GM12878 (cell line): ENCODE measurements at regions not wholly inside any gene's neighbourhood (a gene's known extent, or its start where the extent isn't known, plus 50 kb on each side); places are given as distances from the start of the nearest gene placed in this dataset.

Experiments used
- ATAC-seq: fragments of 200-7000 bp; cut with Tn5 transposase; 3 replicates; pipeline ENCODE4 v1.9.1; 2020; ENCODE audit warnings: mild to moderate bottlenecking, moderate library complexity
- BruUV-seq: library from RNA; stranded (reverse); fragments of 400-500 nt; replicated peaks from 2 replicates; lab custom pipeline; 2021; lab: Mats Ljungman, UMichigan
- CTCF ChIA-PET: fragments of 300-600 bp; sonication (Branson Sonifier 250); formaldehyde crosslinking; extraction: SDS; loops from one replicate; lab custom pipeline; 2021; ENCODE audit warnings: inconsistent platforms; lab: Yijun Ruan, JAX
- POLR2A ChIA-PET: fragments of 350-600 bp; formaldehyde crosslinking; extraction: SDS; loops from one replicate; lab custom pipeline; 2021; ENCODE audit warnings: inconsistent platforms; lab: Charles Lee
- RAD21 ChIA-PET: fragments of 300-600 bp; sonication (Branson Sonifier 250); formaldehyde crosslinking; loops from one replicate; lab custom pipeline; 2023; ENCODE audit warnings: antibody characterized with exemption; ENCODE audit not compliant: unreplicated experiment; lab: Charles Lee
- SMC1A ChIA-PET: fragments of 300-600 bp; sonication (Branson Sonifier 250); formaldehyde crosslinking; loops from one replicate; lab custom pipeline; 2023; ENCODE audit not compliant: unreplicated experiment, uncharacterized antibody; lab: Charles Lee
- DNase-seq: peaks from one replicate; pipeline ENCODE4 v3.0.0-alpha.2; 2011; ENCODE audit warnings: low read depth, low spot score
- FAIRE-seq: peaks from 3 replicates; lab custom pipeline; 2011; peaks lifted over from hg19 to GRCh38; lab: Jason Lieb, UNC
- H2AFZ ChIP-seq: 2 replicates; pipeline ENCODE4 v1.6.0; 2011; ENCODE audit warnings: low read depth, low read length, control low read depth; ENCODE audit not compliant: control insufficient read depth
- H3K27ac ChIP-seq: 2 replicates; pipeline ENCODE4 v1.5.1; 2011; ENCODE audit warnings: control low read depth; ENCODE audit not compliant: control insufficient read depth, insufficient read depth
- H3K27me3 ChIP-seq, 2 experiments: replicated peaks in 1 of 2; 2 replicates each; pipeline versions ENCODE4 v1.6.0 to v1.6.1; 2011; ENCODE audit warnings: low read length in 1 of 2; ENCODE audit not compliant: control insufficient read depth in 2 of 2, insufficient read depth in 2 of 2
- H3K36me3 ChIP-seq, 2 experiments: 2 replicates each; pipeline ENCODE4 v1.5.1; 2011; ENCODE audit warnings: low read length in 1 of 2; ENCODE audit not compliant: control insufficient read depth in 2 of 2, insufficient read depth in 2 of 2
- H3K4me1 ChIP-seq: 2 replicates; pipeline ENCODE4 v1.6.1; 2011; ENCODE audit warnings: mild to moderate bottlenecking, low read length, moderate library complexity, mixed read lengths; ENCODE audit not compliant: control insufficient read depth, insufficient read depth
- H3K4me2 ChIP-seq: 2 replicates; pipeline ENCODE4 v1.6.0; 2011; ENCODE audit warnings: control low read depth; ENCODE audit not compliant: control insufficient read depth, insufficient read depth
- H3K4me3 ChIP-seq: fragments of 200-600 bp; sonication (generic); 2 replicates; pipeline ENCODE4 v1.5.1; 2016
- H3K79me2 ChIP-seq: 2 replicates; pipeline ENCODE4 v1.6.0; 2011; ENCODE audit warnings: low read length; ENCODE audit not compliant: control insufficient read depth, insufficient read depth
- H3K9ac ChIP-seq: 2 replicates; pipeline ENCODE4 v1.8.0; 2011; ENCODE audit warnings: low read length, control low read depth, mixed read lengths; ENCODE audit not compliant: control insufficient read depth, insufficient read depth
- H3K9me3 ChIP-seq: replicated peaks from 3 replicates; pipeline ENCODE4 v1.5.1; 2011; ENCODE audit warnings: mild to moderate bottlenecking, low read length; ENCODE audit not compliant: control insufficient read depth, insufficient read depth
- H4K20me1 ChIP-seq: 2 replicates; pipeline ENCODE4 v1.6.0; 2011; ENCODE audit not compliant: control insufficient read depth, insufficient read depth
- ASH2L ChIP-seq: fragments of 300-600, 200-600 bp; sonication (generic); IDR thresholded peaks from 2 replicates; pipeline ENCODE4 v1.6.1; 2017; ENCODE audit warnings: low read depth, mild to moderate bottlenecking, borderline replicate concordance
- ATF2 ChIP-seq: IDR thresholded peaks from 2 replicates; pipeline ENCODE4 v1.6.1; 2012; ENCODE audit warnings: low read length, inconsistent platforms
- ATF7 ChIP-seq: fragments of 450-650 bp; IDR thresholded peaks from 2 replicates; pipeline ENCODE4 v1.6.1; 2016; ENCODE audit warnings: low read depth, mild to moderate bottlenecking
- ESRRA ChIP-seq: IDR thresholded peaks from 2 replicates; pipeline ENCODE4 v1.6.1; 2012; ENCODE audit warnings: mild to moderate bottlenecking, low read length, improper control_type of control experiment
- FOXM1 ChIP-seq: IDR thresholded peaks from 2 replicates; pipeline ENCODE4 v1.6.1; 2012; ENCODE audit warnings: low read depth, mild to moderate bottlenecking, inconsistent platforms, low read length, moderate library complexity
- HDGF ChIP-seq: fragments of 450-650 bp; IDR thresholded peaks from 2 replicates; pipeline ENCODE4 v1.6.1; 2016; ENCODE audit warnings: antibody characterized with exemption
- IKZF2 ChIP-seq, 2 experiments: fragments of 450-650 bp; IDR thresholded peaks; 2 replicates each; pipeline ENCODE4 v1.6.1; 2017; ENCODE audit warnings: mild to moderate bottlenecking in 2 of 2, moderate library complexity in 2 of 2
- MEF2A ChIP-seq: IDR thresholded peaks from 2 replicates; pipeline ENCODE4 v1.6.1; 2011; ENCODE audit warnings: low read depth, mild to moderate bottlenecking, low read length, moderate library complexity; ENCODE audit not compliant: insufficient read depth
- NFXL1 ChIP-seq: fragments of 450-650 bp; IDR thresholded peaks from 2 replicates; pipeline ENCODE4 v1.6.1; 2017; ENCODE audit warnings: antibody characterized with exemption, mild to moderate bottlenecking, borderline replicate concordance
- RFX5 ChIP-seq: IDR thresholded peaks from 2 replicates; pipeline ENCODE4 v1.6.1; 2011; ENCODE audit warnings: low read depth, low read length, improper control_type of control experiment
- STAT3 ChIP-seq: IDR thresholded peaks from 2 replicates; pipeline ENCODE4 v1.6.1; 2011; ENCODE audit warnings: low read depth, low read length, improper control_type of control experiment
- TAF1 ChIP-seq: IDR thresholded peaks from 2 replicates; pipeline ENCODE4 v1.6.1; 2011; ENCODE audit warnings: mild to moderate bottlenecking, low read depth, low read length, borderline replicate concordance
- ZBTB33 ChIP-seq: fragments of 450-650 bp; IDR thresholded peaks from 2 replicates; pipeline ENCODE4 v1.6.1; 2017; ENCODE audit warnings: mild to moderate bottlenecking
- ZBTB4 ChIP-seq: fragments of 450-650 bp; formaldehyde crosslinking; IDR thresholded peaks from 2 replicates; pipeline ENCODE4 v1.4.0; 2022; ENCODE audit warnings: mild to moderate bottlenecking, moderate library complexity
- whole genome bisulfite sequencing: methylation state at CpG from one replicate; pipeline ENCODE4 v1.1.6; 2016; ENCODE audit warnings: low lambda C conversion rate; ENCODE audit not compliant: insufficient replicate concordance, insufficient coverage; ENCODE audit errors: missing lambda C conversion rate; 5-methylcytosine and 5-hydroxymethylcytosine counted together
- in situ Hi-C: fragments of 300-500 bp; cut with MboI; formaldehyde crosslinking; loops from 9 replicates; pipeline ENCODE4 v1.14.3; 2018; ENCODE audit warnings: mixed read lengths
- intact Hi-C: fragments of 100-400 bp; cut with micrococcal nuclease; formaldehyde crosslinking; loops from one replicate; pipeline ENCODE4 v1.14.2; 2022; ENCODE audit not compliant: unreplicated experiment

GRCh38 chr10:53749439-53749838 lies 976.9 kb upstream of the MBL2 start:
- Histone ChIP-seq H2AFZ (no peak overlapping the region), H3K27ac (no peak overlapping the region), H3K4me1 (no peaks in the 10 kb centered on the region), H3K4me2 (no peak overlapping the region), H4K20me1 (no peaks in the 10 kb centered on the region), H3K79me2 (no peaks in the 10 kb centered on the region), H3K27me3 (no peaks in the 10 kb centered on the region), H3K4me3 (no peak overlapping the region), H3K9me3 (no peaks in the 10 kb centered on the region), H3K36me3 (no peaks in the 10 kb centered on the region), H3K9ac (no peak overlapping the region)
- FAIRE-seq (no peak), DNase-seq (no peak), ATAC-seq (no peak)
- ChIA-PET SMC1A (no interaction called here), POLR2A (no interaction called here), RAD21 (no interaction called here), CTCF (interaction anchor here (0.6 kb wide), 1 partner anchor 34 kb away, joined by 3 read pairs; no protein-coding TSS in a partner anchor)
- TF ChIP-seq ATF7: no peak
- no peak for TF ChIP-seq ZBTB4
- no peak for TF ChIP-seq NFXL1
- intact Hi-C loops: no loop called here
- in situ Hi-C loops: no loop called here
- BruUV-seq: no TSS peak
- WGBS: 0% methylated on average over 2 of the region's 2 CpGs

- DNase-seq: no peak
- H3K27ac ChIP-seq: no peak overlapping the region
- RAD21 ChIA-PET: no interaction called here
- no peak overlapping the region for H3K4me3 ChIP-seq
- BruUV-seq: no TSS peak
- CTCF ChIA-PET: no interaction called here
- SMC1A ChIA-PET: no interaction called here
- no peak overlapping the region for H2AFZ ChIP-seq
- no peaks in the 10 kb centered on the region for H3K4me1 ChIP-seq
- ATAC-seq: no peak
- H3K79me2 ChIP-seq: no peaks in the 10 kb centered on the region
- 88% methylated on average over 1 of the region's 1 CpG for WGBS
- intact Hi-C loops (no loop called here), in situ Hi-C loops (no loop called here)
- H3K4me2 ChIP-seq: no peak overlapping the region
- H3K9me3 ChIP-seq: no peaks in the 10 kb centered on the region
- H4K20me1 ChIP-seq: no peaks in the 10 kb centered on the region
- H3K36me3 ChIP-seq: no peaks in the 10 kb centered on the region
- POLR2A ChIA-PET: no interaction called here
- no peak for FAIRE-seq
- H3K9ac ChIP-seq: no peak overlapping the region
- H3K27me3 ChIP-seq: no peaks in the 10 kb centered on the region
- no peak for TF ChIP-seq ASH2L
- TF ChIP-seq MEF2A: no peak
- TF ChIP-seq TAF1: no peak
- no peak for TF ChIP-seq ATF2
- TF ChIP-seq HDGF: no peak
- no peak for TF ChIP-seq FOXM1
- TF ChIP-seq IKZF2 (IDR thresholded peaks at IDR 0.05): no peak
- no peak for TF ChIP-seq RFX5
- no peak for TF ChIP-seq ESRRA
- no peak for TF ChIP-seq STAT3
- no peak for TF ChIP-seq ZBTB33
Measured at GRCh38 chr10:53748319-53748718, 975.7 kb upstream of the MBL2 start.
